GM19023 (cell line): ENCODE measurements at regions not wholly inside any gene's neighbourhood (a gene's known extent, or its start where the extent isn't known, plus 50 kb on each side); places are given as distances from the start of the nearest gene placed in this dataset.
"Not testable (repeated sequence)": the region's sequence is repeated elsewhere in the genome, so short reads cannot be mapped to it uniquely, and the experiment has no call there.

Source experiments
- ATAC-seq: cut with Tn5 transposase; IDR thresholded peaks from one replicate; pipeline ENCODE4 v1.9.1; 2021; ENCODE audit warnings: mild to moderate bottlenecking, moderate library complexity; ENCODE audit not compliant: unreplicated experiment

DNA sequence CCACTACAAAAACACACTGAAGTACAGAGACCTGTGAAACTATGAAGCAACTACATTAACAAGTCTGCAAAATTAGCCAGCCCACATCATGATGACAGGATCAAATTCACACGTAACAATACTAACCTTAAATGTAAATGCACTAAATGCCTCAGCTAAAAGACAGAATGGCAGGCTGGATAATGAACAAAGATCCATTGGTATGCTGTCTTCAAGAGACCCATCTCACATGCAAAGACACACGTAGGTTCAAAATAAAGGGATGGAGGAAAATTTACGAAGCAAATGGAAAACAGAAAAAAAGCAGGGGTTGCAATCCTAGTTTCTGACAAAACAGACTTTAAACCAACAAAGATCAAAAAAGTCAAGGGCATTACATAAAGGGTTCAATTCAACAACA lies 120.1 kb upstream of the OSTN start:
- not testable (repeated sequence) for ATAC-seq

DNA sequence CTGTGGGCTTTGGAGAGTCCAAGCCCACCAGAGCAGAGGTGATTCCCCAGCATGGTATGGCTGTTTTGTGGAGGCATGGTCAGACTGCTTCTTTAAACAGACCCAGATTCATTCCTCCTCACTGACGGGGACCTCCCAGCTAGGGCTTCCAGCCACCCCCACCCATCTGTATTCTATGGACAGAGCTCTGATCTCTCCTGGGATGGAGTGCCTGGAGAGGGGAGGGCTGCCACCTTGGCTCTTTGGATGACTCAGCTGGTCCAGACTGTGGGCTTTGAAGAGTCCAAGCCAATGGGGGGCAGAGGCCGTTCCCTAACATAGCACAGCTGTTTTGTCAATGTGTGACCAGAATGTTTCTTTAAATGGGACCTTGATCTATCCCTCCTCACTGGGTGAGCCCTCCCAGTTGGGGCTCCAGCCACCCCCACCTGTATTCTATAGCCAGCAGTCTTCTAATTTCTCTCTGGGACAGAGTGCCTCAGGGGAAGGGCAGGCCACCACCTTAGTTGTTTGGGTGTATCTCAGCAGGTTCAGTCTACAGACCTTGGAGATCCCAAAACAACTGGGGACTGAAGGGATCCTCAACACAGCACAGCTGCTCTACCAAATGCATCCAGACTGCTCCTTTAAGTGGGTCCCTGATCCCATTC lies 122.0 kb upstream of the OSTN start:
- no peak for ATAC-seq

DNA sequence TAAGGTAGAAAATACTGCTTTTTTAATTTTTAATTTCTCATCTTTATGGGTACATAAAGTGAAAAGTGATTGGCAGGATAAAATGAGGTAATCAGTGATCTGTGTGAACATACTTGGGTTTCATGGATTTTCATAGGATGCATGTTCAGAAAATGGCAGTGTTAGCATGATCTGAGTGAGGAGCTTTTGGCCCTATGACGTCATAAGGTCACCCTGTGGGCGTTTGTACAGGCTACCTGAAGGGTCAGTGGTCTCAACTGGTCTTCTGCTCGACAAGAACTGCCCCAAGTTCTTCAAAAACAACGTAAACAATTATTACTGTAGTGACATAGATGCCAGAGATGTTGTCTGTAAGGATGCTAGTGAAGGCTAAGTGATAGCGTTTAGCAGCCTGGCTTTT lies 124.5 kb upstream of the OSTN start:
- ATAC-seq: no peak

GRCh38 chr3:191070762-191071403 lies 128.2 kb upstream of the OSTN start:
- ATAC-seq: no peak

DNA sequence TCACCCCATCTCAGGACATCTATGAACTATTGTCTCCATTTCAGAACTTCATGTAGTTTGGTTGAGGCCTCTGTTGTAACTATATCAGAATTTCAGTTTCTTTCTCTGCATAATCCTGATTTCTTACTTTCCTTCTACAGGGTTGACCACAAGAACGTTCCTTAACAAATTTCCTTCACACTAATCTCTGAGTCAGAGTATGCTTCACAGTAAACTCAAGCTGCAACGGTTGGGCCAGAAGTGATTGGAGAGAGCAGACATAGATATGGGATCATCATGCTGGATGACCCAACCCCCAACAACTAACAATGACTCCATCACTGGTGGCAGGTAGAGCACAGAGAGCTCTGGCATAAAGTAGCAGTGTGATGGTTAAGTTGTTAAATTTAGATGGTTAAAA lies 128.8 kb upstream of the OSTN start:
- no peak for ATAC-seq

GRCh38 chr3:191068946-191069813 lies 129.9 kb upstream of the OSTN start:
- no peak for ATAC-seq

DNA sequence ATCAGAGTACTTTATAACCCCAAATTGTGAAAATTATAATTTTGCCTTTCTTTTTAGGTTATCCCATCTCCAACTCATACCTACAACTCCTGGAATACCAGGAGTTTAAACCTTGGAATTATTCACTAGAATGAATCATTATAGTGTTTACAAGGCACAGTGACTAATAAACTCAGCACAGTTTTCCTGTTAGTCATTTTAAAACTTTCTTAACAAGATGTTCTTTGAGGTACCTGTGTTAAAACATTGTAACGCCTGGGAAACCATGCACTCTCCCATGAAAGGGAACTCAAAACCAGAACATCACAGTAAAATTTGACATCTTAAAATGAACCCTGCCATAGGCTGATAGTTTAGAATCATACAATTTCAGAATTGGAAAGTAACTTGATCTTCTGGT lies 132.4 kb upstream of the OSTN start:
- ATAC-seq: no peak

DNA sequence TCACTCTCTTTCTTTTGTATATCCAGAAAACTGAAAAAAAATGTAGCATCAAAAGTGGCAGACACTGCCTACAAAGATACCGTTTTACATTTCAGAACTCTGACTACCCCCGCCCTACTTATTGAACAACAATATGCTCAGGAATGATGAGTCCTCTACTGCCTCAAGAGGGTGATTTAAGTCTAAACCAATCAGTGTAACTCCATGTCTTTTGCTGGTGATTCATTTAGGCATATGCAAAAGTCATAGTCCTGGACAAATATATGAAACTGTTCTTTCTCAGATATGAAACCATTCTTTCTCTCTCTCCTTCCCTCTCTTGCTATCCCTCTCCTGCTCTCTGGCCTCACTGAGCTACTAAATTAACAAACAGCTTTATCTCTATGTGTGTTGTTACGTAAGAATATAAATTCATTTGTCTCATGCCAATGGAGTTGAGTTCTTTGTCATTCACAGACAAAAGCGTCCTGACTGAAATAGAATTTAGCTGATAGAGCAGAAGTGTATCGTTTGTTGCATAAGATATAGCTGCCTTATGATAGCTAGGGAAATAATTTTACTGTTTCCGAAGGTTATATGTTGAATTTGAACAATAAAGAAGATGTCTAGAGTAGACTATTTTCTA lies 133.7 kb upstream of the OSTN start:
- ATAC-seq: no peak

DNA sequence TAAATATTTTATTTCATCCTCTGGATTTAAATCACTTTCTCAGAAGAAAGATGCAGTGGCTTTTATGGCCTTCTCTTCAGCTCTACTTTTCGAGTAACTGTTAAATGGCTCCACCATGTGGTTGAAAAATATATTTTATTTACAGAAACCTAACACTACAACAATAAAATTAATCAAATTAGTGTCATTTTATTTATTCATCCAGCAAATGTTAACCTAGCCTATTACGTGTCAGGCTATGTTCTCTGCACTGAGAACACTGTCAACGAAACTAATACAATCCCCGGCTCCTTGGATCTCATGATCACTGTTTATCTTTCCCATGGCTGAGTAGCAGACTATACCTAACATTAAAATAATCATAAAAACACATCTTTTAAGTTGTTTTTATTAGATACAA lies 148.0 kb upstream of the OSTN start:
- ATAC-seq: no peak

DNA sequence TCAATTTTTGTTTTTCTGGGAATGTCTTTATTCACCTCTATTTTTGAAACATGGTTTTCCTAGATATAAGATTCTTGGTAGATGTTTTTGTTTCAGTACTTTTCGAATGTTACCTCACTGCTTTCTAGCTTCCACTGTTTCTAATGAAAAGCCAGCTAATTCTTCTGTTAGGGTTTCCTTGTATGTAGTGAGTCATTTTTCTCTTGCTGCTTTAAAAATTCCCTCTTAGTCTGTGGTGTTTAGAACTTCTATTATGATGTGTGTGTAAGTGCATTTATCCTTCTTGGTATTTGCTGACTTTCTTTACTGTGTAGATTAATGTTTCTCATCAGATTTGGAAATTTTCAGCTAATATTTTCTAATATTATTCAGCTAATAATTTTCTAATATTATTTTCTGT lies 151.1 kb upstream of the OSTN start:
- ATAC-seq: no peak

DNA sequence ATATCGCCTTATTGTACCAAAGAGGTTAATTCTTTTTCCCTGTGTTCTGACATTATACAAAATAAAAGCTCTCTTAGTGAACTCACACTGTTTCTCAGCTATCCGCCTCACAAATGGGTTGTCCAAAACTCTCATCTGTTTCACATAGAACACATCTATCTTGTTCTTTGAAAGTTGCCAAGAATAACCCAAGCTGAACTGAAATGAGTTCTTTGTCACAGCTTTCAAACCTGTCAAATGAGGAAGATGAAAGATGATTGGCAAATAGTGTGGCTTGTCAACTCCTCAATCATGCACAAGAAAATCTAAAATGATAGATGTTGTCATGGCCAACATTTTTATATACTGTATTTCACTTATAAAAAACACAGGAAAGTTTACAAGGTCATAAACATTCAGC lies 168.1 kb upstream of the OSTN start:
- no peak for ATAC-seq

- no peak for ATAC-seq
Measured at GRCh38 chr3:191030491-191030890, 168.0 kb upstream of the GMNC start.

DNA sequence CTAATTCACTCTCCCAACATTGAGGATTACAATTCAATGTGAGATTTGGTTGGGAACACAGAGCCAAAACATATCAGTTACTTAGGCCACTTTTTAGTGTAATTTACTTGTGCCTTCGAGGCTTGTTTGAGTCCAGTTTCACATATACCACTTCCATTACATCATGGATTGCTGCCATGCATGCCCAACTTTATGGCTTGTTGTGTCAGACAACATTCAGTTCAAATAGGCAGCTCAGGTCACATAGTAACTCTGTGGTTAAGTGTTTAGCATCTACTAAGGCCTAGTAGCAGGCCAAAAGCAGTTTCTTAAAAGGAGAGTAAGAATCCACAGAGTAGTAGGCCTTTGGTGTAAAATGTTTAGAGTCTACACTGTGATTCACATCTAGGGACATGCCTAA lies 164.3 kb upstream of the GMNC start:
- ATAC-seq: no peak

DNA sequence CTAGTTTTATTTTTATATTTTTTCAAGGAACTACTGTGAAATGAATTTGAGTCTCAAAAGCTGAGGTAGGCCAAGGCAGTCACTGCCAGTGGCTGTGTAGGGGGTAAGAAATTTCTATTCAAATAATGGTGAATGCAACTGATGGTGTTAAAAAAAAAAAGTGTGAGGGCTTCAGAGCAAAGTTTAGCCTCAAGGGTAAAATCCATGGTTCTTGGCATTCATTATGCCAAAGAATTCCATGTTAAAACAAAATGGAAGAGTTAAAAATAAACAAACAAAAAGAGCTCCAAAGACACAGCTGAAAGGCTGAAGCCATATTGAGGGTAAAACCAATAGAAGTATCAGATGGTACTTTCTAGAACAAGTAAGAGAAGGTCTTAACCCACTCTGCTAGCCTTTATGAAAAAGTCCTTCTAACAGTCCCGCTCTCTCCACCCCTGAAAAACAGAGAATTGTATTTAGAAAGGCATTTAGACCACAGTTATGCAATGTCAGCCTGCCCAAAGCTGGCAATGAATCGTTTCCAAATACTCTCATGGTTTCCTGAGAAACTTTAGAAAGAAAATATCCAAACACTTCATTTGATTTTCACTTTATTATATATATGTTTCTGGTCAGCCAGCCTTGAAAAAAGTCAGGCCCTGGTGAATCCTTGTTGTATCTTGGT lies 158.4 kb upstream of the GMNC start:
- ATAC-seq: no peak

GRCh38 chr3:191019855-191020254 lies 157.4 kb upstream of the GMNC start:
- ATAC-seq: no peak

- not testable (repeated sequence) for ATAC-seq
Measured at GRCh38 chr3:191015960-191016359, 153.5 kb upstream of the GMNC start.

GRCh38 chr3:191008074-191008473 lies 145.6 kb upstream of the GMNC start:
- no peak for ATAC-seq

GRCh38 chr3:191005790-191006189 lies 143.3 kb upstream of the GMNC start:
- peak; percentile 80 for ATAC-seq

GRCh38 chr3:191003742-191004141 lies 141.2 kb upstream of the GMNC start:
- ATAC-seq: no peak

DNA sequence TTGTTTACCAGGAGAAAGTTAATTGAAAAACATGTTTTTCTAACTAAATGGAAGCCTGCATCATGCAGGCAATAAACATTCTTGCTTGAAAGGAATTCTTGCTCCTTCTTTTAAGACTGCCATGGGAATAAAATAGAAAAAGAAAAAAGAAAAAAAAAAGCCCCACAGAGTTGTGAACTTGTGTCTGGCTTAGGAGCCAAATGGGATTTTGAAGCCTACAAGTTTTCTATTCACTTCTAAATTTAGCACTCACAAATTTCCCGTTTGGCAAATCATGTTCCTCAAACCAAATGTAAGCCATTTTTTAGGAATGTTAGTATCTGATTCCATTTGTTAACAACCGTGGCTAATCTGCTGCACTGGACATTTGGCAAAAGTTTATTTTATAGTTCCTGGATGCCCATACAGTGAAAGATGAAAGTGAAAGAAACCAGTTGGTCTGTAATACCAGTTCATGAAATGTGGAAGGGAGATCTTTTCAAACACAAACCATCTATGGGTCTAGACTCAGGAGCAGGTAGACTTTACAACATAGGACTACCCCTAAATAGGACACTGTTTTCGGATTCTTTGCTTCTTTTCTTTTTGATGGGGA lies 133.8 kb upstream of the GMNC start:
- ATAC-seq: no peak

GRCh38 chr3:190995156-190995555 lies 132.7 kb upstream of the GMNC start:
- no peak for ATAC-seq
